Endothelial cell (in vitro differentiated cells): ENCODE measurements at regions not wholly inside any gene's neighbourhood (a gene's known extent, or its start where the extent isn't known, plus 50 kb on each side); places are given as distances from the start of the nearest gene placed in this dataset.
"Not testable (repeated sequence)": the region's sequence is repeated elsewhere in the genome, so short reads cannot be mapped to it uniquely, and the experiment has no call there.

ENCODE experiments used
- DNase-seq: peaks from one replicate; pipeline ENCODE4 v3.0.0; 2021; ENCODE audit warnings: low spot score
- H3K27ac Mint-ChIP-seq: one replicate; pipeline ENCODE4 v1.8.0; 2021; ENCODE audit warnings: mixed read lengths, inconsistent platforms; ENCODE audit not compliant: unreplicated experiment
- H3K27me3 Mint-ChIP-seq: one replicate; pipeline ENCODE4 v1.8.0; 2021; ENCODE audit warnings: mild to moderate bottlenecking, moderate library complexity, mixed read lengths, inconsistent platforms; ENCODE audit not compliant: unreplicated experiment
- H3K36me3 Mint-ChIP-seq: one replicate; pipeline ENCODE4 v1.8.0; 2021; ENCODE audit warnings: mild to moderate bottlenecking, low read depth, mixed read lengths, inconsistent platforms; ENCODE audit not compliant: unreplicated experiment
- H3K4me1 Mint-ChIP-seq: one replicate; pipeline ENCODE4 v1.8.0; 2021; ENCODE audit warnings: mild to moderate bottlenecking, mixed read lengths, inconsistent platforms; ENCODE audit not compliant: unreplicated experiment
- H3K4me3 Mint-ChIP-seq: one replicate; pipeline ENCODE4 v1.8.0; 2021; ENCODE audit warnings: mild to moderate bottlenecking, mixed read lengths, inconsistent platforms; ENCODE audit not compliant: unreplicated experiment
- H3K9me3 Mint-ChIP-seq: one replicate; pipeline ENCODE4 v1.8.0; 2021; ENCODE audit warnings: mixed read lengths, inconsistent platforms; ENCODE audit not compliant: unreplicated experiment
- TF ChIP-seq, protein P1 (sequence below): fragments of 200-600 bp; sonication (generic); IDR thresholded peaks from one replicate; pipeline ENCODE4 v1.5.0; 2021; ENCODE audit warnings: antibody characterized with exemption; ENCODE audit not compliant: unreplicated experiment

GRCh38 chr1:187938092-187938491 lies 1109.3 kb downstream of the PLA2G4A start:
- Mint-ChIP-seq H3K27ac (no peak overlapping the region), H3K9me3 (no peaks in the 10 kb centered on the region), H3K27me3 (no peaks in the 10 kb centered on the region), H3K4me1 (no peaks in the 10 kb centered on the region), H3K36me3 (no peaks in the 10 kb centered on the region), H3K4me3 (no peak overlapping the region)
- TF ChIP-seq, protein P1, sequence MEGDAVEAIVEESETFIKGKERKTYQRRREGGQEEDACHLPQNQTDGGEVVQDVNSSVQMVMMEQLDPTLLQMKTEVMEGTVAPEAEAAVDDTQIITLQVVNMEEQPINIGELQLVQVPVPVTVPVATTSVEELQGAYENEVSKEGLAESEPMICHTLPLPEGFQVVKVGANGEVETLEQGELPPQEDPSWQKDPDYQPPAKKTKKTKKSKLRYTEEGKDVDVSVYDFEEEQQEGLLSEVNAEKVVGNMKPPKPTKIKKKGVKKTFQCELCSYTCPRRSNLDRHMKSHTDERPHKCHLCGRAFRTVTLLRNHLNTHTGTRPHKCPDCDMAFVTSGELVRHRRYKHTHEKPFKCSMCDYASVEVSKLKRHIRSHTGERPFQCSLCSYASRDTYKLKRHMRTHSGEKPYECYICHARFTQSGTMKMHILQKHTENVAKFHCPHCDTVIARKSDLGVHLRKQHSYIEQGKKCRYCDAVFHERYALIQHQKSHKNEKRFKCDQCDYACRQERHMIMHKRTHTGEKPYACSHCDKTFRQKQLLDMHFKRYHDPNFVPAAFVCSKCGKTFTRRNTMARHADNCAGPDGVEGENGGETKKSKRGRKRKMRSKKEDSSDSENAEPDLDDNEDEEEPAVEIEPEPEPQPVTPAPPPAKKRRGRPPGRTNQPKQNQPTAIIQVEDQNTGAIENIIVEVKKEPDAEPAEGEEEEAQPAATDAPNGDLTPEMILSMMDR, result no peak
- DNase-seq, result no peak

- Mint-ChIP-seq H3K4me3 (no peak overlapping the region), H3K36me3 (peaks cover 7% of the 10 kb centered on the region), H3K27ac (no peak overlapping the region), H3K4me1 (no peaks in the 10 kb centered on the region), H3K9me3 (no peaks in the 10 kb centered on the region), H3K27me3 (no peaks in the 10 kb centered on the region)
- TF ChIP-seq, protein P1, result no peak
- no peak for DNase-seq
Observed at GRCh38 chr1:187942986-187943385, 1114.2 kb downstream of the PLA2G4A start.

GRCh38 chr1:187943606-187944403 lies 1115.1 kb downstream of the PLA2G4A start:
- H3K9me3 Mint-ChIP-seq, result no peaks in the 10 kb centered on the region

GRCh38 chr1:187946661-187947060 lies 1117.9 kb downstream of the PLA2G4A start:
- H3K27me3 Mint-ChIP-seq, H3K36me3 Mint-ChIP-seq, H3K4me3 Mint-ChIP-seq, DNase-seq, H3K4me1 Mint-ChIP-seq, H3K9me3 Mint-ChIP-seq, H3K27ac Mint-ChIP-seq: not testable (repeated sequence)

More at GRCh38 chr1:187943606-187944403, 1115.1 kb downstream of the PLA2G4A start:
- TF ChIP-seq, protein P1, result no peak
- H3K27me3 Mint-ChIP-seq, result no peaks in the 10 kb centered on the region
- H3K4me3 Mint-ChIP-seq, result no peak overlapping the region
- peaks cover 7% of the 10 kb centered on the region for H3K36me3 Mint-ChIP-seq
- no peak for DNase-seq
- H3K27ac Mint-ChIP-seq, result no peak overlapping the region
- no peaks in the 10 kb centered on the region for H3K4me1 Mint-ChIP-seq

- TF ChIP-seq, protein P1, result no peak
- H3K27ac Mint-ChIP-seq, result no peak overlapping the region
- no peak overlapping the region for H3K4me3 Mint-ChIP-seq
- H3K36me3 Mint-ChIP-seq, result peaks cover 7% of the 10 kb centered on the region
- no peaks in the 10 kb centered on the region for H3K27me3 Mint-ChIP-seq
- peaks cover 6% of the 10 kb centered on the region for H3K9me3 Mint-ChIP-seq
- DNase-seq, result no peak
- no peaks in the 10 kb centered on the region for H3K4me1 Mint-ChIP-seq
Observed at GRCh38 chr1:187947359-187947758, 1118.6 kb downstream of the PLA2G4A start.
